Endothelial cell of umbilical vein (primary cell): ENCODE measurements at regions not wholly inside any gene's neighbourhood (a gene's known extent, or its start where the extent isn't known, plus 50 kb on each side); places are given as distances from the start of the nearest gene placed in this dataset.

ENCODE experiments used
- BruUV-seq: library from RNA; stranded (reverse); fragments of 400-500 nt; replicated peaks from 2 replicates; lab custom pipeline; 2021; lab: Mats Ljungman, UMichigan
- CTCF ChIA-PET: fragments of 300-600, 350-600 bp; sonication (Branson Sonifier 250); formaldehyde crosslinking; loops from one replicate; lab custom pipeline; 2021; ENCODE audit warnings: antibody characterized with exemption, inconsistent platforms; lab: Charles Lee
- POLR2A ChIA-PET: fragments of 300-600, 350-600 bp; sonication (Branson Sonifier 250); formaldehyde crosslinking; loops from one replicate; lab custom pipeline; 2021; ENCODE audit warnings: antibody characterized with exemption, inconsistent platforms; lab: Charles Lee
- DNase-seq: peaks from one replicate; pipeline ENCODE4 v3.0.0-alpha.2; 2011; ENCODE audit warnings: low read depth, low spot score
- FAIRE-seq: peaks from 2 replicates; lab custom pipeline; 2011; peaks lifted over from hg19 to GRCh38; lab: Jason Lieb, UNC
- H2AFZ ChIP-seq: 2 replicates; pipeline ENCODE4 v1.6.0; 2012; ENCODE audit warnings: low read depth, low read length, control low read depth, inconsistent platforms
- H3K27ac ChIP-seq: 2 replicates; pipeline ENCODE4 v1.5.1; 2011; ENCODE audit warnings: low read depth, mild to moderate bottlenecking, control low read depth, low read length, moderate library complexity; ENCODE audit not compliant: insufficient read depth
- H3K27me3 ChIP-seq, 2 experiments: 2 replicates each; pipeline versions ENCODE4 v1.6.0 to v1.6.1; 2011; ENCODE audit warnings: low read length in 2 of 2, mixed read lengths in 1 of 2; ENCODE audit not compliant: control insufficient read depth in 2 of 2, insufficient read depth in 2 of 2
- H3K36me3 ChIP-seq, 2 experiments: 2 replicates in 1 of 2; 3 replicates in 1 of 2; pipeline ENCODE4 v1.5.1; 2011; ENCODE audit warnings: low read length in 2 of 2, mild to moderate bottlenecking in 1 of 2, moderate library complexity in 1 of 2; ENCODE audit not compliant: control insufficient read depth in 2 of 2, insufficient read depth in 2 of 2; ENCODE audit errors: extremely low read depth in 1 of 2
- H3K4me1 ChIP-seq: 3 replicates; pipeline ENCODE4 v1.5.1; 2011; ENCODE audit warnings: mild to moderate bottlenecking, low read length; ENCODE audit not compliant: control insufficient read depth, insufficient read depth; ENCODE audit errors: extremely low read depth
- H3K4me2 ChIP-seq: 2 replicates; pipeline ENCODE4 v1.6.1; 2011; ENCODE audit warnings: low read length, control low read depth, mixed read lengths; ENCODE audit not compliant: insufficient read depth
- H3K4me3 ChIP-seq, 3 experiments: fragments of 200-600 bp in 1 of 3; sonication (generic), shearing (Covaris generic) in 1 of 3; replicated peaks in 1 of 3; 2 replicates each; pipeline ENCODE4 v1.5.1; 2011 to 2016; ENCODE audit warnings: control low read depth in 3 of 3, low read length in 3 of 3, mild to moderate bottlenecking in 2 of 3, inconsistent platforms in 1 of 3, low read depth in 1 of 3, moderate library complexity in 1 of 3; ENCODE audit not compliant: insufficient read depth in 1 of 3
- H3K79me2 ChIP-seq: 2 replicates; pipeline ENCODE4 v1.6.0; 2012; ENCODE audit warnings: low read length, inconsistent platforms; ENCODE audit not compliant: control insufficient read depth, insufficient read depth
- H3K9ac ChIP-seq: replicated peaks from 2 replicates; pipeline ENCODE3; 2011; ENCODE audit warnings: low read length, control low read depth; ENCODE audit not compliant: insufficient read depth; ENCODE audit errors: extremely low read depth
- H3K9me1 ChIP-seq: replicated peaks from 3 replicates; pipeline ENCODE4 v1.6.0; 2011; ENCODE audit warnings: mild to moderate bottlenecking, low read length; ENCODE audit not compliant: control insufficient read depth, insufficient read depth; ENCODE audit errors: extremely low read depth
- H3K9me3 ChIP-seq: replicated peaks from 2 replicates; pipeline ENCODE4 v1.5.1; 2012; ENCODE audit warnings: low read length, inconsistent platforms; ENCODE audit not compliant: control insufficient read depth, insufficient read depth
- H4K20me1 ChIP-seq: replicated peaks from 2 replicates; pipeline ENCODE3; 2011; ENCODE audit warnings: mild to moderate bottlenecking, low read length; ENCODE audit not compliant: control insufficient read depth, insufficient read depth; ENCODE audit errors: extremely low read depth
- CTCF ChIP-seq, 2 donors: IDR thresholded peaks; 1 replicate in 1 of 2; 2 replicates in 1 of 2; pipeline ENCODE4 v1.5.1; 2011; ENCODE audit warnings: low read length in 2 of 2, mild to moderate bottlenecking in 2 of 2, moderate library complexity in 2 of 2, control low read depth in 1 of 2, inconsistent platforms in 1 of 2, low read depth in 1 of 2; ENCODE audit not compliant: insufficient read depth in 1 of 2; ENCODE audit errors: extremely low read depth in 1 of 2
- EZH2 ChIP-seq: IDR thresholded peaks from 2 replicates; pipeline ENCODE4 v1.6.1; 2012; ENCODE audit warnings: borderline replicate concordance, low read depth, mild to moderate bottlenecking, moderate library complexity, low read length, inconsistent platforms; ENCODE audit not compliant: severe bottlenecking
- FOS ChIP-seq: IDR thresholded peaks from 2 replicates; pipeline ENCODE4 v1.6.1; 2011; ENCODE audit warnings: mild to moderate bottlenecking, low read length, moderate library complexity, borderline replicate concordance; ENCODE audit not compliant: insufficient read depth
- GATA2 ChIP-seq: IDR thresholded peaks from 2 replicates; pipeline ENCODE4 v1.7.0; 2011; ENCODE audit warnings: low read depth, mild to moderate bottlenecking, moderate library complexity, mixed read lengths, low read length; ENCODE audit not compliant: insufficient read length, insufficient read depth
- JUN ChIP-seq: IDR thresholded peaks from 2 replicates; pipeline ENCODE4 v1.6.1; 2011; ENCODE audit warnings: borderline replicate concordance, low read depth; ENCODE audit not compliant: insufficient read length, insufficient read depth
- MAX ChIP-seq: IDR thresholded peaks from 2 replicates; pipeline ENCODE4 v1.6.1; 2011; ENCODE audit not compliant: insufficient read depth, insufficient read length
- MYC ChIP-seq: IDR thresholded peaks from one replicate; pipeline ENCODE4 v1.6.1; 2011; ENCODE audit warnings: mild to moderate bottlenecking, low read depth, low read length
- POLR2A ChIP-seq: IDR thresholded peaks from 2 replicates; pipeline ENCODE4 v1.6.1; 2012; ENCODE audit warnings: low read depth, mild to moderate bottlenecking, control low read depth, low read length
- POLR2AphosphoS5 ChIP-seq: IDR thresholded peaks from 2 replicates; pipeline ENCODE4 v1.6.1; 2012; ENCODE audit warnings: low read depth, mild to moderate bottlenecking, control low read depth, low read length, moderate library complexity; ENCODE audit not compliant: insufficient read depth
- dilution Hi-C: fragments of 300-500 bp; cut with MboI; formaldehyde crosslinking; loops from one replicate; pipeline ENCODE4 v1.15.0; 2019; ENCODE audit warnings: low sequenced_read_pairs; ENCODE audit not compliant: extremely low pct_ligation_motif_present
- intact Hi-C: fragments of 100-400 bp; cut with micrococcal nuclease; formaldehyde crosslinking; loops from one replicate; pipeline ENCODE4 v1.10.0; 2022

GRCh38 chrX:94744786-94745185, 1070.8 kb downstream of the FAM133A start:
- no peak overlapping the region for H2AFZ ChIP-seq
- no peaks in the 10 kb centered on the region for H3K27me3 ChIP-seq
- H3K4me2 ChIP-seq, result no peak overlapping the region
- H3K9me3 ChIP-seq, result no peaks in the 10 kb centered on the region
- H3K79me2 ChIP-seq, result no peaks in the 10 kb centered on the region
- TF ChIP-seq EZH2, result no peak
- no peak for TF ChIP-seq GATA2
- no peak for TF ChIP-seq POLR2A
- TF ChIP-seq FOS, result no peak
- TF ChIP-seq MYC, result no peak
- no peak for TF ChIP-seq JUN
- TF ChIP-seq CTCF (IDR thresholded peaks at IDR 0.05; ENCODE audit: extremely low read depth in 1 of 2, insufficient read depth in 1 of 2, low read depth in 1 of 2, low read length in 2 of 2), result no peak
- TF ChIP-seq POLR2AphosphoS5, result no peak
- no peak for TF ChIP-seq MAX
- intact Hi-C loops (no loop called here), dilution Hi-C loops (no loop called here)
- no peak overlapping the region for H3K27ac ChIP-seq
- ChIA-PET POLR2A (no interaction called here), CTCF (no interaction called here)
- H3K9me1 ChIP-seq, result no peaks in the 10 kb centered on the region
- no TSS peak for BruUV-seq
- no peaks in the 10 kb centered on the region for H3K36me3 ChIP-seq
- DNase-seq (no peak), FAIRE-seq (no peak)
- H4K20me1 ChIP-seq, result no peaks in the 10 kb centered on the region
- no peak overlapping the region for H3K9ac ChIP-seq
- no peak overlapping the region for H3K4me3 ChIP-seq
- H3K4me1 ChIP-seq, result no peaks in the 10 kb centered on the region
